IPS-NIHi7 (cell line): ENCODE measurements at regions not wholly inside any gene's neighbourhood (a gene's known extent, or its start where the extent isn't known, plus 50 kb on each side); places are given as distances from the start of the nearest gene placed in this dataset.

Source experiments
- DNase-seq: peaks from one replicate; pipeline ENCODE4 v3.0.0; 2012; ENCODE audit warnings: mixed read lengths; ENCODE audit errors: extremely low spot score

DNA sequence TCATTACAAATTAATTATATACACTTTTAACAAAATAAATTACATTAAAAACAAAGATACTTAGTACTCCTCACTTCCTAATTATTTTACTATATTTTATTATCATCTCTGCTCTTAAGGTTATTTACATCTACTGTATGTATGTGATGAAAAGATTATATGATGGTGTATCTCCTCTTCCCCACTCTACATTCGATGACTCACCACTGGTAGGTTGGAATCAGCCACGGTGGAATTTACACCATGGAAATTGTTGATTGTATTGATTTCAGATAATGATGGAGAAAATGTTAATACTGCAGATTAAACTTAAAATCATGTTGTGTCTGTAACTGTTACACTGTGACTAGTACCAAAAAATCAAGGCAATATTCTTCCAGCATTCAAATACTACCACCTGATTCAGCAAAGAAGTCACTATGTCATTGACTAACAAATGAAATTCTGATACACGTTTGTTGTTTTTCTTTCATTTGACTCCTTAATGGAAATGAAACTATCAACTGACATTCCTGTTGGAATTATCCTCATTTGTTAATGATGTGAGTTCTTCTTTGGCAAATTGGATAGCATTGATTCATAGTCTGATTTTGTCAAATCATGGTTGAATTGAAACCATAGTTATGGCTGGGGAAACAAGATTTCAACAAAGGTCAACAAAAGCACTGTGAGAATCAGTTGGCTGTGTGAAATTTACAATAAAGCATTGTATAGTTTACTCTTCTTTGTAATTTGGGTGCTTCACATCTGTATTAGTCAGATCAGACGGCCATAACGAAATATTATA lies 69.0 kb upstream of the NLK start:
- DNase-seq: no peak

DNA sequence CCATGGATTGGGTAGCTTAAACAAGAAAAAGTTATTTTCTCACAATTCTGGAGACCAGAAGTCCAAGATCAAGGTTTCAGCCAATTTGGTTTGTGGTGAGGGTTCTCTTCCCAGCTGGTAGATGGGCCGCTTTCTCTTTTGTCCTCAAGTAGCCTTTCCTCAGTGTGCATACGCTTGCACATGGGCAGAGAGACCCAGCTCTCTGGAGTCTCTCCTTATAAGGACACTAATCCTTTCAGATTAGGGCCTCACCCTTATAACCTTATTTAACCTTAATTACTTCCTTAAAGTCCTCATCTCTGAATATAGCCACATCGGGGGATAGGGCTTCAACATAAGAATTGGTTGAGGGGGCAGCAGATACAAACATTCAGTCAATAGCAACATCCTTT lies 68.4 kb upstream of the NLK start:
- DNase-seq: no peak

DNA sequence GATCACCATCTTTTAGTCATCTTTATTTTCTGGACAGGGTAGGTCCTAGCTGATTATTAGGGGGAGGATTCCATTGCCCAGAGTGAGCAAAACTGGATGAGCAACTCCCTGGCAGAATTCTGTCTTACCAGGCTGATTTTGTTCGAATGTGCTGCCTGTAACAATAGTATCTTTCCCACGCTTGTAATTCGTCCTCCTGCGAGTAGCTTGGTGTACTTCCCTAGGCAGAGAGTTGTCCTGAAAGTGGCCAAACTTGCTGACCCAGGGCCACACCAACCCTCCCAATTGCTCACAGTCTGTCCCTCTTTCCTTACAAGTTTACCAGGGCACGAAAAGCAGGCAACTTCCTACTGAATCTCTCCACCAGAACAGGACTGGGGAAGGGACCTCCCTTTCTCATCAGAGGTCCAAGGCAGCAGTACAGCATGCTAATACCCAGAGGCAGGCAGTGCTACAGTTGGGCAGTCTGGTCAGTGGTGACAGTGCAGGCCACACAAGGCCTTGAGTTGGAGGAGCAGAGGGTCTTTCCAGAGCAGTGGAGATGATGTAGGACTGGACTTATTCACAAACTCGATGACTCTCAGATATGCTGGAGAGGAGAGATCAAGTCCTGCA lies 67.8 kb upstream of the NLK start:
- DNase-seq: no peak

DNA sequence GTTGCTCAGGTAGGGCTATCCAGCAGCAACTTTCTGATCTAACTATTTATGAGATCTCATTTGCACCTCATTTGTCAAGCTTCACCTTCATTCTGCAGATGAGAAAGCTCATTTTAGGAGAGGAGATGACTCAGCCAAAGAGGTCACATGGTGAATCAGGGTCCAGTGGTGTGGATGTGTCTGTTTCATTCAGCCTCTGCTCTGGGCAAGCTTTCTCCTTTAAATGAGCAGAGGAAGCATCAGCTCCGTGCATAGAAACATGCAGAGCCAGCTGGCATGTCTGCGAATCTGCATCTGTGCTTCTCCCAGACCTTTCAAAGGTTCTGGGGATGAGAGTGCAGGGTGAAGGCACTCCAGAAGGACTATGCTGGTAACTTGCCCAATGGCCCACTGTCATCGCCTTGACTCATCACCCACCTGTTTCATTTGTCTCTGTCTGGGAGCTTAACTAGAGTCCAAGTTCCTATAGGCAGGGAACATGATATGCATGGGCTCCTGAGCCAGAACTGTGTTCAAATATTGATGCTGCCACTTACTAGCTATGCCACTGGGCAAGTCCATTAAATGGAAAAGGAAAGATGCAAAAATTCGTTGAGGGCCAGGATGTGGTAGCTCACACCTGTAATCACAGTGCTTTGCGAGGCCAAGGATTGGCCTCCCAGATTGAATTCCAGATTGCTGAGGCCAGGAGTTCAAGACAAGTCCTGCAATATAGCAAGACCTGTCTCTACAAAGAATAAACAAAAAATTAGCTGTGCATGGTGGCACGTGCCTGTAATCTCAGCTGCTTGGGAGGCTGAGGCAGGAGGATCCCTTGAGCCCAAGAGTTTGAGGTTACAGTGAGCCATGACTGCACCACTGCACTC lies 67.1 kb upstream of the NLK start:
- DNase-seq: no peak

DNA sequence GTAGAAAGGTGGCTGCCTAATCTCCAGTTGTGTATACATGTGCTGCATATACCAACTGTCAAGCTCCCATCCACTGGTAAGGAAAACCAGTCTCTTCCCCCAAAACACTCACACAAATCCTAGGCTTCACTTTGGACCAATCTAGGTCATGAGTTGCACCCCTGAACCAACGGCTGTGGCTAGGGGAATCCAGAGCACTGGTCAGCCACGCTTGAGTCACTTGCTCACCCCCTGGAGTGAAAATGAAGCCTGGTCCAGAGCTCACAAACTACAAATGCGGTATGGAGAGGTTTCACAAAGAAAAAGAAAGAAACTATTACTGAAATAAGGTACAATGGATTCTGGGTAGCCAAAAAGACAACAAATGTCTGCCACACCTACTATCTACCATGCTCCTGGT lies 66.1 kb upstream of the NLK start:
- DNase-seq: no peak

DNA sequence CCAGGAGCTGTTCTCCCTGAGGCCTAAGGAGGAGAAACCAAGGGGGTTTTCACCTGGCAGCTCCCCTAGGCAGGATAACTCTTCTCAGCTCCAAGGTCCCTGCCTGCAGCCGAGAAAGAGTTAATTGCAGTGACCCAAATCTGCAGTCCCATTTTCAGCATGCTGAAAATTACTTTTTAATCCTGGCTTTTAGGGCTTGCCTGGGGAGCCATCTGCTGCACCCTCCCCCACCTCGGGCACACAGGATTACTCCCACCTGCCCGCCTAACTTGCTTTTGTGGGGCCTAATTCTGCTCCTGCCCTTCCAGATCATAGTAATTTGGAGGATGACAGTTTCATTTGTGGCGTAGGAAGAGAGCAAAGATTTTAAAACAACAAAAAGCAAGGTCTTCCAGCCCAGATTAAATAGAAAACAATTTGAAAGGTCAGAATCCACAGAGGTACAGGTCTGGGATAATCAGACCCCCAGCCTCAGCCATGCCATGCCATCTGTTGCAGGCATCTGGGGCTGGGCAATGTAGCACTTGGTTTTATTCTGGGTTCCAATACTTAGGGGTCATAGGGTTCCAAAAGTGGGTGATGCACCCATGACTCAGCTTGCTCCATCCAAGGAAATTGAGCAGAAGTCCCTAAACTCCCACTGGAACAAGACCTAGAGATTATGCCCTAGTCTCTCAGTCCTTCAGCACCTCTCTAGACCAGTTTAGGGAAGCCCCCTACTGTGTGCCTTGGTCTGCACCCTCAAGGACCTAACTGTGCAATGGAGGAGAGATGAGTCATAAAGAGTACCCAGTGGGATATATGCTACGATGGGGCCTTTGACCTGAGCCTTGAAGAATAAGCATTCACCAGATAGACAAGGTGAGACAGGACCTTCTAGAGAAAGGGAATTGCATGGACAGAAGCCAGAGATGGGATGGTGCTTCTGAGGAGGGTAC lies 64.5 kb upstream of the NLK start:
- no peak for DNase-seq

DNA sequence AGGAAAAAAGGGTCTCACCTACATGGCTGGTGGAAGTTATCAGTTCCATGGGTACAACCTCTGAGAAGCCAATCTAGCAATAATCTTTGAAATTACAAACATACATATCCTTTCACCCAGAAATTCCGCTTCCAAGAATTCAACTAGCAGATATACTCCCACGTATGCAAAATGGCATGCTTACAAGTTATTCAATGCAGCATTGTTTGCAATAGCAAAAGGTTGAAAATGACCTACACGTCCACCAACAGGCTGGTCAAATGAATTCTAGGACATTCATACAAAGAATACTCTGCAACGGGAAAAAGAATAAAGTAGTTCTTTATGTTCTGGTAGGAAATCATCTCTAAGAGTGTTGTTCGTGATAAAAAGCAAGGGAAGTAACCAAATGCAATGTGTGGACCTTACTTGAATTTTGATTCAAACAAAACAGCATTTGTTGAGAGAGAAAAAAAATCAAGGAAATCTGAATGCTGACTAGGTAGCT lies 63.7 kb upstream of the NLK start:
- DNase-seq: no peak

DNA sequence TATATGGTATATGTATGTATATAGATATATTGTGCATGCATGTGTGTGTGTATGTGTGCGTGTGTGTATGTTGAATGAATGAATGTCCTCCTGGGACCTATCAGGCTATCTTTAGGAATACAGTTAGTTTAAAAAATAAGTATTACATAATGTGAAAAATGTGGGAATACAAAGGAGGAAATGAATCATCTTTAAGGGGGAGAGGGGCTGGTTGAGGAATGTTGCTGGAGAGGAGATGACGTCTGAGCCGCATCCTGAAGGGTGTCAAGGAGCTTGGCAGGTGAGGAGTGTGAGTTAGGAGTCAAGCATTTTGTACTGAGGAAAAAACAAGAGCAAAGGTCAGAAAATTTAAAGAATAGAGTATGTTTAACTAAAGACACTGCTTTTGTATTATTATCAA lies 62.4 kb upstream of the NLK start:
- no peak for DNase-seq

DNA sequence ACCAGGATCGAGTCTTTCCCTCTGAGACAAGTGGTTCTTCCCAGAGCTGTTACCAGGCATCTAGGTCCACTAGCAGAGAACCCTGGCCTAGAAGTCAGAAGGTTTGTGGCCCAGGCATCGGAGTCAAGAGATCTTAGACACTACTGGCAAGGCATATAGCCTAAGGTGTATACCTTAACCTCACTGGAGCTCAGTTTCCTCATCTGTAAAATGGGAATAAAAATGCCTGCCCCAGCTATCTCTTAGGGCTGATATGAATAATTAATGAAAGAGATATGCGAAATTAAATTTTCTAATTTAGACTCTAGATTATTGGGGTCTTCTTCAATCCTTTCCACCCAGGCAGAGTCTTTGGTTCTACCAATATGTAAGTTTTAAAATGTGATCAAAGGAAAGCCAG lies 60.5 kb upstream of the NLK start:
- no peak for DNase-seq

DNA sequence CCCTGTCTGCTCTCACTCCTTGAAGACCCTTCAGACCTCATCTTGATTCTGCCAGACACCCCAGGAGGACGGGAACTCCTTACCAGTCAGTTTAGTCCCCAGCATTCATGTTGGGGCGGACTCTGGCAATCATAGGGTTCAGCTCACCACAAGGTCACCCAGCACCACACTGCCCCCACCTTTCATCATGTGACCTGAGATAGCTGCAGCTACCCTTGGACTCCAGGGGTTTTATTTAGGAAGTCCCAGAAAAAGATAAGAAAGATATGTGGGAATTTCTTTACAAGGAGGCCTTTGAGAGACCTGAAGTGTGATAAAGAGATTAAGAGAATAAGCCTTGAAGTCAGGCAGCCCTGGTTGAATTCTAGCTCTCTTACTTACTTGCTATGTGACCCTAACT lies 59.8 kb upstream of the NLK start:
- no peak for DNase-seq

DNA sequence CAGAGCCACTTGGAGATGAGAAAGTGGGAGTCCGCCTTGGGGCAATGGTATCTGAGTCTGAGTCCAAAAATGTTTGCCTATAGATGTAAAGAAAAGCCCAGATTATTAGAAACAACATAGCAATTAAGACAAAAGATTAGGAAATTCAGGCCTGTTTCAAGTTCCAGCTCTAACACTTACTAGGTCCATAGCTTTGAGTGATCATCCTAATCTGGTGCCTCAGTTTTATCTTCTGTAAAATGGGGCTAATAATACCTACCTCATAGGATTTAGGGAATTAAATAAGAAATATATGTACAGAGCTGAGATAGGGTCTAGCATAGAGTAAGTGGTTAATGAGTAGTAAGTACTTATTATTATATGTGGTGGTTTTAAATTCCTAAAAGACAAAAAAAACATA lies 58.6 kb upstream of the NLK start:
- DNase-seq: no peak

DNA sequence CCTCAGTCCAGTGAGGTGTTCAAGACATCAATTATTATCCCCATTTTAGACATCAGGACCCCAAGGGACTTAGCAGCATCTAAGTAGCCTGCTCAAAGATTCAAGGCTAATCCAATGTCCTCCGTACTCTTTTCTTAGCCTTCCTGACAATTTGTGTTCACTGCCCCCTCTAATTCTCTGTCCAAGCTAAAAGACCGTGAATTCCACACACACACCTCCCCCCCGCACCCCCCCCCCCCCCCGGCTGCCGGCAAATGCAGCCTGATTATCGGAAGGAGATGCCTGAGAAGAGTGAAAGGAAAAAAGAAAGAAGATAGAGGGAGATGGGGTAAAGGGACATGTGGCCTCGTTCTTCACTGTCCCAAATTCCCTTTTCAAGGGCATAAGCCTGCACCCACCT lies 58.1 kb upstream of the NLK start:
- no peak for DNase-seq

DNA sequence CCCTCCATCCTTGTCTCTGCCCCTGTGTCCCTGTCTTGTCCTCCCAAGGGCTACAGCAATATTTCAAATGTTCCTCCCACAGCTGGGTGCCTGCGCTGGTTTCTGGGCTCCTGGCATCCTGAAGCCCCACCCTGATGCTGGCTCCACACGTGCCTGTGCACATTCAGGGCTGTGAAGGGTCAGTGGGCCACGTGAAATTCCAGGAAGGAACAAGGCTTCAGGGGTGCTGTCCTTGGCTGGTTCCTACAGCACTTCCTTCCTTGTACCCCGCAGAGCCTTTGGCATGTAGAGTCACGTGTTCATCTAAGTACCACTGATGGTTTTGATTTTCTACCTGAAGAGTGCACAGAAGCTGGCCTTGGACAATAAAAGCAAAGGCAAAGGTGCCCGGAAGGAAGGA lies 57.7 kb upstream of the NLK start:
- no peak for DNase-seq

DNA sequence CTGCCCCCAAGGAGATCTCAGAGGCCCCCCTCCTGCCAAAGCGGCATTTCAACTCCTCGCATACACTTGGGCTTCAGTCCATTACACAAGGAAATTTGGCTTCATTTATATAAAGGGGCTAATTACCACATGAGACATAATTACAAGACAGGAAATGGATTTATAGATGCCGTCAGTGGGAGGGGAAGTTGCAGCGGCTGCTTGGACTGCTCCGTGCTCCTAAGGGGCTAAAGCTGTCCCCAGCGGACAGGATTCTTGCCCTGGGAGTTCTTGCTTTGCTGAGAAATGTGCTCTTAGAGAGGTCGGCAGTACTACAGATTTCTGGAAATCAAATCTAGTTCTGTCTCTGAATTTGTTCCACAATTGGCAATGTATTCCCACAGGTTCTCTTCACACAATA lies 57.2 kb upstream of the NLK start:
- no peak for DNase-seq

DNA sequence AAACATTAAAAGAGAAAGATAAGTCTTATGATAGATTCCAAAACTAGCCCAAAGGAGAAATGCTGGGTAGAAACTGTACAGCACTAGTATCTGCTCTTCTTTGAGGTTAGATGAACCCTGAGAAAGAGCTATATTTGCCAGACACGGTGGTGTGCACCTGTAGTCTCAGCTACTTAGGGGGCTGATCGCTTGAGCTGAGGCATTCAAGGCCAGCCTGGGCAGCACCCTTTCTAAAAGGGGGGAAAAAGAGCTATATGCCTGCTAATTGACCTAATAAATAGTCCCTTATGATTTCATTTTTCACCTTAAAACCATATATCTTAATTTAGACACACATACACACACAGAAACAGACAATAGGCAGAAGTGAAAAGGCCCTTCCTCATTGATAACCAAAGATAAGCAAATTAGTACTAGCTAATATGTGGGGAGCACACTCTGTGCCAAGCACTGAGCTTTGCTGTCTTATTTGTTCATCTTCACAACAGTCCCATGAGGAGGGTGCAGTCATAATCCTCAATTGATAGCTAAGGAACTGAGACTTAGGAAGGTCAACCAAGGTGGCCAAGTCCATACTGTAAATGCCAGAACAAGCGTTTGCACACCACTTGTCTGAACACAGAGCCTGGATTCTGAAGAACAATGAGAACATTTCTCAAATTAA lies 56.6 kb upstream of the NLK start:
- DNase-seq: no peak

DNA sequence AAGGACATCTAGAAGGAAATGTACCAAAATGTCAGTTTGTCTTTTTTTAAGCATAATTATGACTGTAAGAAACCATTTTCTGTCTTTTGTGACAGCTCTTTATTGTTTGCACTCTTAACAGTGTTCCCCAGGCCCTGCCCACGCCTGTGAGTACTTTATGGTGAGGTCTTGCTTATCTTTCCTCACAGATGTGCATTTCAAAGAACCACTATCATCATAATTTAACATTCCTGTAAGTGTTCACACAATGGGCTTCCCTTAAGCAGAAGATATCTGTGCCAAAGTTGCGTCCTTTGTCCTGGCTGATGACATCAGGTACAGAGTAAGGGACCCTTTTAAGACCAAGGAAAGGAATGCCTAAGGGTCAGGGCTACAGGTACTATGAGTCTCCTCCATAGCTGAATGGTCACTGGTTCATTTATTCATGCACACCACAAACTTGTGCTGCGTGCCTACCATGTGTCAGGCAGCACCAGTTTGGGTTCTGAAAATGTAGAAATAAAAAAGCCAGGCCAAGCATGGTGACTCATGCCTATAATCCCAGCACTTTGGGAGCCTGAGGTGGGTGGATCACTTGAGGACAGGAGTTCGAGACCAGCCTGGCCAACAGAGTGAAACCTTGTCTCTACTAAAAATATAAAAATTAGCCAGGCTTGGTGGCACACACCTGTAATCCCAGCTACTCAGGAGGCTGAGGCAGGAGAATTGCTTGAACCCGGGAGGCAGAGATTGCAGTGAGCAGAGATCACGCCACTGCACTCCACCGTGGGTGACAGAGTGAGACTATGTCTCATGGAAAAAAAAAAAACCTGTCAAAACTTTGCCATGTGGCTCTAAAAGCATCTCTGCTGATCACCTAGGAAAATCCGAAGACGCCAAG lies 55.4 kb upstream of the NLK start:
- no peak for DNase-seq

DNA sequence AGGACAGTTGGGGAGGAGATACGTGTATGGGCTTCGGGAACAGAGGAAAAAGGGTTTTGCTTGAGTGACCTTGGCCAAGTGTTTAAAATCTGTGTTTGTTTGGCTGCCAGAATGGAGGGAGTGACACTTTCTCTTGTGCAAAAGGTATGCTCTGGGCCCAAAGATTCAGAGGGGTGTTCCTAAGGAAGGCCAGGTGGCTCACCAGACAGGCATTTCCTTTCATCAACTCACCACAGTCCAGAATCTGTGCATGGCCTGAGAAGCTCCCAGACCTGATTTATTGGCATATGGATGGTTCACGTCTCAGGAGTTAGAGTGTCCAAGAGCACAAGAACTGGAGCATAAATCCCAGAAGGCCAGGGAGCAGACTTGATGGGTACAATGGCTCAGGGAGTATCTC lies 53.4 kb upstream of the NLK start:
- DNase-seq: no peak

DNA sequence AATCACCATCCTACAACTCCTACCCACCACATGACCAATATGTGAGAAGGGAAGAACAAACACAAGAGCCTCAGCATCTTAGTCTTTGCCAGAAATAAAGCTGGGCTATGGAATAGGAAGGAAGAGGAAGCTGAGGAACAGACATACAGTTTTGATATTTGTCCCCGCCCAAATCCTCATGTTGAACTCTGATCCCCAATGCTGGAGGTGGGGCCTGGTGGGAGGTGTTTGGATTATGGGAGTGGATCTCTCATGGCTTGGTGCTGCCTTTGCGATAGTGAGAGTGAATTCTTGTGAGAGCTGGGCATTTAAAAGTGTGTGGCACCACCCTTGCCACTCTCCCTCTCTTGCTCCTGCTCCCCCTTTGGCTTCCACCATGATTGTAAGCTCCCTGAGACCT lies 52.4 kb upstream of the NLK start:
- no peak for DNase-seq

DNA sequence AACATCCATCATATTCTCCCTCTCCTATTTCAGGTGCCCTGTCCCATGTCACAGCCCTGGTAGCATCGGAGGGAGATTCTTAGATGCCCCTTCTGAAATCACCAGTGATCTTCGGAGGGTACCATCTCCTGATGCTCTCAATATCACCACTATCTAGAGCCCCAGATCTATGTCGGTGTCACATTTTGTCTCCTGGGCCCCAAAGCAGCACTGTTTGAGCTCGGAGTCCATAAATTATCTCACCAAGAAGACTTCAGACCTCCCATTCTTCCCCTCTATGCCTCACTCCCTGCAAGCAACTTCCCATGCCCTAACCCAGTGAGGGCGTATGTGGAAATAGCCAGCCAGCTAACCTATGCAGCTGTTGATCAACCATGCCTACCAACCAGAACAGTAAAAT lies 51.5 kb upstream of the NLK start:
- DNase-seq: no peak

DNA sequence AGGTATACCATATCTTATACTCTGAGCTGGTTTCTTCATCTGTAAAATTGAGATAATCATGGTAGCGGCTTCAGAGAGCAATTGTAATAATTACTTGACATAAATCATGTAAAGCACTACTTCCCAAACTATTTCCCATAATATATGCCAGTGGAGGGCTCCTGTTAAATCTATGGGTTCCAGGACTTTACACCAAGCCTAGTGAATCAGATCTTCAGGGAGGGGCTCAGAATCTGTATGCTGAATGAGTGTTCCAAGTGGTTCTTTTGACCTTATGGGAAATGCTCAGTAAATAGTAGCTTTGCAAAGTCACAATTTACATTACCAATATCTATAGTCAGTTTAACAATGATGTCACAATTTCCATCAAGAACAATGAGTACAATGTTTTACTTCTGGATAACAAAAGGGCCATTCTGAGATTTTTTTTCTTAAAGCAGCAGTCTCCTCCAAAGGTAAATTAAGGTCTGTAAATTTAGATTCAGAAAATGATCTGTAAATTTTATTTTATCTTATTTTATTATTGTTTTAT lies 50.9 kb upstream of the NLK start:
- no peak for DNase-seq
